22Rv1 (cell line): ENCODE measurements at regions not wholly inside any gene's neighbourhood (a gene's known extent, or its start where the extent isn't known, plus 50 kb on each side); places are given as distances from the start of the nearest gene placed in this dataset.

Source experiments
- CTCF ChIP-seq: fragments of 450-650 bp; IDR thresholded peaks from 2 replicates; pipeline ENCODE4 v1.5.1; 2017; ENCODE audit warnings: mild to moderate bottlenecking
- ZFX ChIP-seq: fragments of 450-650 bp; IDR thresholded peaks from 2 replicates; pipeline ENCODE4 v1.6.1; 2017; ENCODE audit warnings: antibody characterized with exemption, borderline replicate concordance

DNA sequence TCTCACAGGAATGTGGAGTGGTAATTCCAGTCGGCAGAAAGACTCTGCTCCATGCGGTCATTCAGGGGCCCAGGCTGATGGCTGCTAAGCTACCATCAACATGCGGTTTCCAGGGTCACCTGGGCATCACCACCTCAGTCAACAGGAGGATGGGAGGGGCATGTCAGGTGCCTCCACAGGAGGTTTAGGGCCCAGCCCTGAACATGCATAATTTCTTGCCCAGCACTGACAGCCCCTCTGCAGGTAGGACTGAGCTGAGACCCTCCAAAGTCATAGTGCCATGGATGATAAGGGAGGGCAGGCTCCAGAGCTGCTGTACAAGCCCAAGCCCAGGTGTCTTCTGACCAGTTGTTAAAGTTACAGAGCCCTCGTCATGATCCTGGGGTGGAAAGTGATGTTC is 244.0 kb upstream of the SFSWAP start:
- TF ChIP-seq CTCF (no peak), ZFX (no peak)
